Epithelial cell of esophagus (primary cell): ENCODE measurements at regions not wholly inside any gene's neighbourhood (a gene's known extent, or its start where the extent isn't known, plus 50 kb on each side); places are given as distances from the start of the nearest gene placed in this dataset.

Experiments used
- DNase-seq: peaks from one replicate; pipeline ENCODE4 v3.0.0; 2010; ENCODE audit warnings: low read depth
- H3K4me3 ChIP-seq: 2 replicates; pipeline ENCODE4 v1.5.1; 2011; ENCODE audit warnings: mild to moderate bottlenecking, low read length, control low read depth
- TF ChIP-seq, protein P1 (sequence below): IDR thresholded peaks from 2 replicates; pipeline ENCODE4 v1.5.1; 2011; ENCODE audit warnings: low read depth, mild to moderate bottlenecking, low read length, control low read depth, inconsistent platforms; ENCODE audit not compliant: insufficient read depth; ENCODE audit errors: missing control alignments

GRCh38 chr5:82622205-82622604 lies 344.1 kb upstream of the RPS23 start:
- H3K4me3 ChIP-seq: no peak overlapping the region
- DNase-seq: no peak
- TF ChIP-seq, protein P1, sequence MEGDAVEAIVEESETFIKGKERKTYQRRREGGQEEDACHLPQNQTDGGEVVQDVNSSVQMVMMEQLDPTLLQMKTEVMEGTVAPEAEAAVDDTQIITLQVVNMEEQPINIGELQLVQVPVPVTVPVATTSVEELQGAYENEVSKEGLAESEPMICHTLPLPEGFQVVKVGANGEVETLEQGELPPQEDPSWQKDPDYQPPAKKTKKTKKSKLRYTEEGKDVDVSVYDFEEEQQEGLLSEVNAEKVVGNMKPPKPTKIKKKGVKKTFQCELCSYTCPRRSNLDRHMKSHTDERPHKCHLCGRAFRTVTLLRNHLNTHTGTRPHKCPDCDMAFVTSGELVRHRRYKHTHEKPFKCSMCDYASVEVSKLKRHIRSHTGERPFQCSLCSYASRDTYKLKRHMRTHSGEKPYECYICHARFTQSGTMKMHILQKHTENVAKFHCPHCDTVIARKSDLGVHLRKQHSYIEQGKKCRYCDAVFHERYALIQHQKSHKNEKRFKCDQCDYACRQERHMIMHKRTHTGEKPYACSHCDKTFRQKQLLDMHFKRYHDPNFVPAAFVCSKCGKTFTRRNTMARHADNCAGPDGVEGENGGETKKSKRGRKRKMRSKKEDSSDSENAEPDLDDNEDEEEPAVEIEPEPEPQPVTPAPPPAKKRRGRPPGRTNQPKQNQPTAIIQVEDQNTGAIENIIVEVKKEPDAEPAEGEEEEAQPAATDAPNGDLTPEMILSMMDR: no peak

DNA sequence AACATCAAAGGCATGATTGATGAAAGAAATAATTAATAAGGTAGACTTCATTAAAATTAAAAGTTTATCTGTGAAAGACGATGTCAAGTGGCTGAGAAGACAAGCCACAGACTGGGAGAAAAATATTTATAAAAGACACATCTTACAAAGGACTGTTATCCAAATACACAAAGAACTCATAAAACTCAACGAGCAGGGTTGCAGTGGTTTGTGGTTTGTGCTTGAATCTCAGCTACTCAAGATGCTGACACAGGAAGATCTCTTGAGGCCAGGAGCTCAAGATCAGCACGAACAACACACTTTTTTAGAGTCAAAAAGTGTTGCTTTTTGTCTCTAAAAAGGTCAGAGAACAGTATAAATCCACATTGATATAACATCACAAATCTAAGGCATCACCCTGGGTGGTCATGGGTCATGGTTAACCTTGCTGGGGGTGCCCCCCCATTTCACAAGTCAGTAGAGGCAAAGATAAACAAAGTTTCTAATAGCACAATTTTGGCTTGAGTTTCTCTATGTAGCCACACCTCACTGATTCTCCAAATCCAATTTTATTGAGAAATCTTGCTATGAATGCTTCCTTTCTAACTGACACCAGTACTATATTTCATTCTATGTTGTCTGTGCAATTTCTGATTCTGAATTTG lies 342.9 kb upstream of the RPS23 start:
- H3K4me3 ChIP-seq: no peak overlapping the region
- no peak for DNase-seq
- TF ChIP-seq, protein P1: no peak

- TF ChIP-seq, protein P1: no peak
- no peak for DNase-seq
- no peak overlapping the region for H3K4me3 ChIP-seq
These were observed 340.9 kb upstream of the RPS23 start for GRCh38 chr5:82619097-82619496.

DNA sequence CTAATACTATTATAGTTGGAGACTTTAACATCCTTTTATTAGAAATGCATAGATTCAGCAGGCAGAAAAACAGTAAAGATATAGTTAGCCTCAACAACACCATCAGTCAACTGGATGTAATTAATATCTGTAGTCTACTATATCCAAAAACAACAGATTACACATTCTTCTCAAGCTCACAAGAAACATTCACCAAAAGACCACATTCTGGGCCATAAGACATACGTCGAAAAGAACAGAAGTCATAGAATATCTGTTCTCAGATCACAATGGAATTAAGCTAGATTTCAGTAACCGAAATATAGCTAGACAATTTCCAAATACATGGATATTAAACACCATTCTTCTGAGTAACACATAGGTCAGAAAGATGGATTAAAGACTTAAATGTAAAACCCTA lies 336.6 kb upstream of the RPS23 start:
- H3K4me3 ChIP-seq: no peak overlapping the region
- DNase-seq: no peak
- TF ChIP-seq, protein P1: no peak

DNA sequence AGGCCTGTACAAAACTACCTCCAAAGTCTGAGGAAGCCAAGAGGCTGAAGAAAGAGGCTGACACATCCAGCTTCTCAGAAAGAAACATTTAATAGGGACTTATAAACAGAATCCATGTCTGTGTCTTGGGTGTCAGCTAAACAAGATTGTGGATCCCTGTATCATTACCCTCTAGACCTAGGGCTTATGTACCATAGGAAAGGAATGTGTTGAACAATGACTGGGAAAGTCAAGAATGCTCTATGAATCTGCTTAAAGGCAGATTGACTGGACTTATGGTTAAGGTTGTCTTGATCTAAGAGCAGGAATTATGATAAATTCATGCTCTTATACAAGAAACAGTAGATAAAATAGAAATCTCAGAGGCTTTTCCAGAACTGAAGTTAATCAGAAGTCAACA lies 335.7 kb upstream of the RPS23 start:
- no peak overlapping the region for H3K4me3 ChIP-seq
- TF ChIP-seq, protein P1: no peak
- DNase-seq: peak; percentile 38

GRCh38 chr5:82610686-82611085 lies 332.5 kb upstream of the RPS23 start:
- no peak for DNase-seq
- TF ChIP-seq, protein P1: no peak
- no peak overlapping the region for H3K4me3 ChIP-seq

DNA sequence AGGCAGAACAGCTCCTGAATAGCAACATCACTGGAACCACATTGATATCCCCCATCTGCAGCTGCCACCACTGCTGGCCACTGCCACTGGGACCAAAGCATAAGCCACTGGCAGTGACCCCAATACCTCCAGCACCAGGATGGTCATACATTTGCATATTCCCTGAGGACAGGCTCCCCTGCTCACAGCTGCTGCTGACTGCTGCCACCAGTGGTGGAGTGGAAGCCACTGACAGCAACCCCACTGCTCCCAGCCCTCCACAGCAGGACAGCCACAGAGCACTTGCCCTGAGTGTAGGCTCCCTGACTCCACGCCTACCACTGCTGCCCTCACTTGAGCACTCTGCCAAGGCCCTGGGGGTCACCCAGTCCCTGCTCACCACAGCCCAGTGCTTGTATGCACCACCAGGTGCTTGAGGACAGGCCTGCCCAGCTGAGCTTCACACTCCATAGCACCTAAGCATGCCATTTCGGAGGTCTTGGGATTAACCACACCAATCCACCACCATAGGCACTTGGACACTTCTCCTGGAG lies 327.4 kb upstream of the RPS23 start:
- no peak for DNase-seq
- TF ChIP-seq, protein P1: no peak
- no peak overlapping the region for H3K4me3 ChIP-seq
